HG03342 (cell line): ENCODE measurements at regions not wholly inside any gene's neighbourhood (a gene's known extent, or its start where the extent isn't known, plus 50 kb on each side); places are given as distances from the start of the nearest gene placed in this dataset.
"Not testable (repeated sequence)": the region's sequence is repeated elsewhere in the genome, so short reads cannot be mapped to it uniquely, and the experiment has no call there.

ENCODE experiments used
- ATAC-seq: cut with Tn5 transposase; IDR thresholded peaks from one replicate; pipeline ENCODE4 v1.9.1; 2021; ENCODE audit warnings: mild to moderate bottlenecking, moderate library complexity; ENCODE audit not compliant: unreplicated experiment

- ATAC-seq, result not testable (repeated sequence)
Measured at GRCh38 chr1:83274656-83275055, 724.3 kb downstream of the TTLL7 start.

- ATAC-seq, result not testable (repeated sequence)
Measured at GRCh38 chr1:83272484-83272883, 726.4 kb downstream of the TTLL7 start.

DNA sequence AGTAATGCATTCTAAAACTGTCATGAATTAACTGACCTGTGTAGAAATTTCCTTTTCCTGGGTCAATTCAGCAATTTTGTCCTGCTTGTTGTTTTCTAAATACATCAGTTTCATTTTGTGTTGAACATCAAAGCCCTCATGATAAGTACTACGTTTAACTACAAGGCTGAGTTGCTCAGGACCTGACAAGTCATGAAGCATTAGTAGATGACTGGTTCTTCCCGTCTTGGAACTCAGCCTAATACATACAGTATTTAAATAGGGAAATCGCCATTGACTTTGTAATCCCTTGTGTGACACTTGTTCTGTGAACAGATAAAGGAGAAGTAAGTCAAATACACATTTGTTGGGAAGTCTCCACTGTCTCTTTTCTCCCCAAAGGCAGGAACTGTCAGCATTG is 727.1 kb downstream of the TTLL7 start:
- ATAC-seq, result not testable (repeated sequence)

DNA sequence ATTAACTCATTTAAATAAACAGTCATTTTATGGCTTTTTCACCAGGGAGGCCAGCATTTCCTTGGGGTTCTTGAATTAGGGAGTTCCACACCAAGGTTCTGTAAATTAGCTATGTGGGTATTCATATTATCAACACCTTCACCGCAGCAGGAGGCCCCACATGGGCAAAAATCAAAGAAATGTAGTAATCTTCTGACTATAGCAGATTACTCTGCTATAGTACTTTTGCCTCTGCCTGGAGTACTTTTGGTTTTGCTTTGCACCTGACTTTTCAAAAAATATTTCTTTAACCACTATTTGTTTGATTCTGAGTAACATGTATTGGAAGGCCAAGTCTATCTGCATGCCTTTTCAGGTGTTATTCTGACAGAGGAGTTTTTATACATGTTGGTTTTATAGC is 728.1 kb downstream of the TTLL7 start:
- not testable (repeated sequence) for ATAC-seq

- not testable (repeated sequence) for ATAC-seq
Measured at GRCh38 chr1:83263808-83264207, 735.1 kb downstream of the TTLL7 start.

DNA sequence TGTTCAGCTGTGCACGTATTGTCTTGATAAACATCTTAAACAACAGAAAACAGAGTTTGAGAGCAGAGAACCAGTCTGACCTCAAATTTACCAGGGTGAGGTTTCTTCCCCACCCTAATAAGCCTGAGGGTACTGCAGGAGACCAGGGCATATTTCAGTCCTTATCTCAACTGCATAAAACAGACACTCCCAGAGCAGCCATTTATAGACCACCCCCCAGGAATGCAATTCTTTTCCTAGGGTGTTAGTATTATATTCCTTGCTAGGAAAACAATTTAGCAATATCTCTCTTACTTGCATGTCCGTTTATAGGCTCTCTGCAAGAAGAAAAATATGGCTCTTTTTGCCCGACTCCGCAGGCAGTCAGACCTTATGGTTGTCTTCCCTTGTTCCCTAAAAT is 747.2 kb downstream of the TTLL7 start:
- ATAC-seq, result not testable (repeated sequence)

- ATAC-seq, result not testable (repeated sequence)
Measured at GRCh38 chr1:83246780-83247179, 752.2 kb downstream of the TTLL7 start.

GRCh38 chr1:83244832-83245231 is 754.1 kb downstream of the TTLL7 start:
- not testable (repeated sequence) for ATAC-seq

GRCh38 chr1:83239568-83239967 is 759.4 kb downstream of the TTLL7 start:
- ATAC-seq, result not testable (repeated sequence)

- ATAC-seq, result not testable (repeated sequence)
Measured at GRCh38 chr1:83238654-83239053, 760.3 kb downstream of the TTLL7 start.

DNA sequence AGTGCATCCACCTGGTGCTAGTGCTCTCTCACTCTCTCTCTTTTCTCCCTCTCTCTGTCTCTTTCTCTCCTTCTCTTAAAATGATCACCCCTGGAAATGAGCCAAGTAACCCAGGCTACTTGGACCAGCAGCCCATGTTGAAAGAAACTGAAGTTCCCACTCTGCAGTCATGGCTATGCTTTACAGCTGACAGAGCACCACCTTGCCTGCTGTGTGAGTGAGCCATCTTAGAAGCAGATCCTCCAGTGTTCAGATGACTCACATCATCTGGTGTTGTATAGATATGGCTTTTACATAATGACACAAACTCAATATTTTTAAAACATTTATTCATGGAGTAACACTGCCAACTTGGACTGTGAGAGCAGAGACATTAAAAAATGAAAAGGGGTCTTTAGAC is 779.1 kb downstream of the TTLL7 start:
- ATAC-seq, result not testable (repeated sequence)

GRCh38 chr1:83218036-83218716 is 780.8 kb downstream of the TTLL7 start:
- ATAC-seq, result not testable (repeated sequence)

DNA sequence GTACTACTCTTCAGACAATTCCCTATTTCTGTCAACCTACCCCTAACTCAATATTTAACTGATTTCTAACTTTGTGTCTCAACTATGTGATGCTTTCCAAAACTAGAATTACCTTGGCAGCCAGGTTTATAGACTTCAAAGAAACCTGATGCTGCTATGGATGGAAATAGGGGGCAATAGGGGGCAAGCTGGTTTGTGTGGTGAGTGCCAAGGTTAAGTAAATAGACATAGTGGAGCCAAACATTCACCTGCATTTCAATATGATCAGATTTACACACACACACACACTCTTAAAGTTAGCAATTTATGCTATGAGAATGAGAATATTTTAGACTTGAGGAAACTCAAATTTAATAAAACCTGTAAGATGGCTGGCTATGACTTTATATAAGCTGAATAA is 784.6 kb downstream of the TTLL7 start:
- ATAC-seq, result not testable (repeated sequence)

DNA sequence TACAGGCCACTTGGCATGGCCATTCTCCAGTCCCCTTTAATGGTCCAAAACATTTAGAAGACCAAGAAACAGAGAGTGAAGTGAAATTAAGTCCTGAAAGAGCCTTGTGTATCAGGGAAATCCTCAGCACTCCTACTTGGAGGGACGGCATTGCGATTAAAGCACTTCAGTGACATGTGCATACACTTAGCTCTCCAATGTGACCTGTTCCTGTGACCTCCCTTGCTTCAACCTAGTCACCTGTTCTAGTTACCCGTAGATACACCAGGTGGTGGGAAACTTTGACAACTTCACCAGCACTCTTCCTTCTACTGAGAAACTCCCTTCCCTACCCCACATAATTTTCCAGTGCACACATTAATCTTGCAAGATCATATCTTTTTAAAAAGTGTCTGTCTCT is 785.3 kb downstream of the TTLL7 start:
- not testable (repeated sequence) for ATAC-seq

DNA sequence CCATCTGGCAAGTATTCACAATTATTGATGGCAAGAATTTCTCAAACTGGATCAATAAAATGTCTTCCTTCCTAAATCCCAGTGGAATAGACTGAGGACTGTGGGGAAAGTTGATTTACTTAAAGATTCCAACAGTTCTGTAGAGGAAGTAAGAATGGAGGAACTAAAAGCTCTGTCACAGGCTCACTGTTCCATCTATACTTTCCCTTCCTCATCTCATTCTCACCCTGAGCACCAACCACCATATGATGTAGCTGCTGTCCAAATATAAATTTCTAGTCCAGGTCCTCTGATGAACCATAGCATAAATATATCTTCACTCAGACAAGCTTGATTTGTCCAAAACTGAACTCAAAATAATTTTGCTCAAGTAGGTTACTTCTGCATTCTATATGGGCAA is 786.9 kb downstream of the TTLL7 start:
- not testable (repeated sequence) for ATAC-seq

DNA sequence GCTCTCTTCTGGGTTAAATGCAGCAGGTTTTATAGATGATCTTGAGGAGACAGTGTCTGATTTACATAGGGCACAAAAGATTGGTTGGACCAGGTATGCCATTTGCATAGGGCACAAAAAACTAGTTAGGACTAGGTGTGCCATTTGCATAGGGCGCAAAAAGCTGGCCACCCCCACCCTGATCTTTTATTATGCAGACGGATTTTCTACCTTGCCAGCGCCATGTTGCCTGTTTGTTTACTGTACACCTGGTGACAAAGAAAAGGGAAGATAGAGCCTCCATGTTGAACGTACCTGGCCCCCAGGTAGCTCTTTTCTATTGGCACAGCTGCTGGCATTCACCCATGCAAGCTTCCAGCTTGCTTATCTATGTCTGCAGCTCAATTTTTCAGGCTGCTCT is 790.4 kb downstream of the TTLL7 start:
- not testable (repeated sequence) for ATAC-seq

- ATAC-seq, result not testable (repeated sequence)
Measured at GRCh38 chr1:83194610-83195009, 804.3 kb downstream of the TTLL7 start.

DNA sequence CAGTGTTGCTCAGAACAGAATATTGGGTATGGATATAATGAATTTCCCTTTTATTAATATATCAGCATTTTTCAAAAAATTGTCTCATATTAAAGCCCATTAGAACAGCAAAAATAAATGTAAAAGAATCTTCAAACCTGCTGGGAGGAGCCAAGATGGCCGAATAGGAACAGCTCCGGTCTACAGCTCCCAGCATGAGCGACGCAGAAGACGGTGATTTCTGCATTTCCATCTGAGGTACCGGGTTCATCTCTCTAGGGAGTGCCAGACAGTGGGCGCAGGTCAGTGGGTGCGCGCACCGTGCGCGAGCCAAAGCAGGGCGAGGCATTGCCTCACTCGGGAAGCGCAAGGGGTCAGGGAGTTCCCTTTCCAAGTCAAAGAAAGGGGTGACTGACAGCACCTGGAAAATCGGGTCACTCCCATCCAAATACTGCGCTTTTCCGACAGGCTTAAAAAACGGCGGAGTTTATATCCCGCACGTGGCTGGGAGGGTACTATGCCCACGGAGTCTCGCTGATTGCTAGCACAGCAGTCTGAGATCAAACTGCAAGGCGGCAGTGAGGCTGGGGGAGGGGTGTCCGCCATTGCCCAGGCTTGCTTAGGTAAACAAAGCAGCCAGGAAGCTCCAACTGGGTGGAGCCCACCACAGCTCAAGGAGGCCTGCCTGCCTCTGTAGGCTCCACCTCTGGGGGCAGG is 816.8 kb downstream of the TTLL7 start:
- ATAC-seq, result not testable (repeated sequence)

GRCh38 chr1:83180621-83181020 is 818.3 kb downstream of the TTLL7 start:
- not testable (repeated sequence) for ATAC-seq

GRCh38 chr1:83167634-83168033 is 831.3 kb downstream of the TTLL7 start:
- not testable (repeated sequence) for ATAC-seq

GRCh38 chr1:83163879-83164475 is 835.0 kb downstream of the TTLL7 start:
- not testable (repeated sequence) for ATAC-seq

DNA sequence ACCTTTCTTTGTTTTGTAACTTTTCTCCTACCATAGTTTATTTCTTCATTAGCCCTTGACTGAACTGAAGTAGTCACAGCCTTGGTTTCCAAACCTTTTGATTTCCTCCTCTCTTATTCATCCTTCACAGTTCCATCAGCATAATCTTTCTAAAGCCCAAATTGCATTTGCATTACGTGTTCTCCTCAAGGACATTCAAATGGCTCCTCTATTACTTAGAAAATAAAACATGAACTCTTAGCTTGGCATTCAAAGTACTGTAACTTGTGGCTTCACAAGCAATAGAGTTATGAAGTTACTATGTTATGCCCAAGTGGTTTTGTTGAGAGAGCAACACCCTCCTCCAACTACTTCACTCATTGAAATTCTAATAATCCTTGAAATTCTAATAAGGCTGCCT is 840.0 kb downstream of the TTLL7 start:
- ATAC-seq, result not testable (repeated sequence)
